ENCODE measurements at regions not wholly inside any gene's neighbourhood (a gene's known extent, or its start where the extent isn't known, plus 50 kb on each side); places are given as distances from the start of the nearest gene placed in this dataset.
"Not testable (repeated sequence)": the region's sequence is repeated elsewhere in the genome, so short reads cannot be mapped to it uniquely, and the experiment has no call there.

DNA sequence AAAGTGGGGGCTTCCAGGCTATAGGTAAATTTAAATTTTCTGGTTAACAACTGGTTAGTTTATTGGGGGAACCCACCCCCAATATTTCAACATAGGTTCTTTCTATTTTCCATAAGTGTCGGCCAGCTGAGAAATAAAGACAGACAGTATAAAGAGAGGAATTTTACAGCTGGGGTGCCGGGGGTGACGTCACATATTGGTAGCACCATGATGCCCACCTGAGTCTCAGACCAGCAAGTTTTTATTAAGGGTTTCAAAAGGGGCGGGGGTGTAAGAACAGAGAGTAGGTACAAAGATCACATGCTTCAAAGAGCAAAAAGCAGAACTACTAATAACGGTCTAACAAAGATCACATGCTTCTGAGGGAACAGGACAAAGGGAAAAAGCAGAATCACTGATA, 192.7 kb upstream of the PIEZO2 start:
- DNase-seq; in situ Hi-C loops (cut with MboI; ENCODE audit: low pct_unique_long_range_greater_than_20kb, low sequenced_read_pairs): not testable (repeated sequence)

DNA sequence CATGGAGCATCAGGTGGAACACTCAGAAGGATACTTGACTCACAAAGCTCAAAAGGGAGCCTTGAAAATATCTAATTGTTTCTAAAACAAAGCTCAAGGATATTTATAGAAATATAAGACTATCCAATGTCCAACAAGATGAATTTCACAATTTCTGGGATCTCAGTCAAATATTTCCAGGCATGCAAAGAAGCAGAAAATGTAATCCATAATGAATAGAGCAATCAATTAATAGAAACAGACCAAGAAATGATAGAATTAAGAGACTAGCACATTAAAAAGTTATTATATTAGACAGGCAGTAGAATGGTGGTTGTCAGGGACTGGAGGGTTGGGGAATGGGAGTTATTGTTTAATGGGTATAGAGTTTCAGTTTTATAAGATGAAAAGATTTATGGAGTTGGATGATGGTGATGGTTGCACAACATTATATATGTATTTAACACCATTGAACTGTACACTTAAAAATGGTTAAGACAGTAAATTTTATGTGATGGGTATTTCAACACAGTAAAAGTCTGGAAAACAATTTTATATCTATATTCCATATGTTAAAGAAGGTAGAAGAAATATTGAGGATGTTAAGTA, 189.9 kb upstream of the PIEZO2 start:
- in situ Hi-C loops (cut with MboI; ENCODE audit: low pct_unique_long_range_greater_than_20kb, low sequenced_read_pairs) = no loop called here
- no peak for DNase-seq

DNA sequence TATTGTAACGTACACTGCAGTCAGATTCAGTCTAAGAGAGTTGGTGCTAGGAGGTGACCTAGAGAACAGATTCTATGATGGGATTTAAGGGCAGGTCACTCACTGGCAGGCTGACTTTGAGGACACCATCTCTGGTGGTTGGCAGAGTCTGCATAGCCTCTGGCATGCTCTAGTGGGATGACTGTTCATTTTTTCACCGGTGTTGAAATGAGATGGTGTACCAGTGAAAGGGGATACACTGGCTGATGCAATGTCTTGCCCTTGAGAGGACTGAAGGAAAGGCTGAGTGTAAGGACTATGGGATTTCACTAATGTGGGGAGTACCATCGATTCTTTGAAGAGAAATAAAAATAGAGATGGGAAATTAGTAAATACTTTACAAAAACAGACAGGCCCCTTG, 186.9 kb upstream of the PIEZO2 start:
- in situ Hi-C loops (cut with MboI; ENCODE audit: low pct_unique_long_range_greater_than_20kb, low sequenced_read_pairs) = no loop called here
- DNase-seq = no peak

DNA sequence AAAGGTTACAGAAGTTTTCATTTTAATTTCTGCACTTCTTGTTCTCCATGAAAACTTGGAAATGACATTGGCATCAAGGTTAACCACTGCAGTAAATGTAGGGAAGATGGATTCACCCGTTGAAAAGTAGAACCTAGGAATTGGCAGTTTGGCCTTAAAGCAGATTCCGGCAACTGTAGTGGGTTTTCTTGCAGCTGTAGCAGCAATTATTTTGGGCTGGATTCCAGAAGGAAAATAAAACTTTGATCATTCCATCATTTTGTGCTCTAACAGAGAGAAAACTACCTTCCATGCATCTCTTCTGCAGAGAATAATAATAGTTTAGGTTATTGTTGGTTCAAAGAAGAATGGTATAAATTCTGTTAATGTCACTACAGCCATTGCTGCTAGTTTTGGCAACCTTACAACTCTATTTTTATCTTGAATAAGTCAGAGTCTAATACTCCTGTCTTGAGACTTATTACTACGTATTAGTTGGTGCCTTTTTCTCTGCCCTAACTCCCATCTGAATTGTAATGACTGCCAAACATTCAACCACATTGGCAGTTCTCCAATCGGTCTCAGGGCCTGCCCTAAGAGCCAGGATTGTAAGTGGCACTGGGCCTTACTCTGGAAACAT, 178.1 kb upstream of the PIEZO2 start:
- in situ Hi-C loops (cut with MboI; ENCODE audit: low pct_unique_long_range_greater_than_20kb, low sequenced_read_pairs) = no loop called here
- no peak for DNase-seq

- in situ Hi-C loops (cut with MboI; ENCODE audit: low pct_unique_long_range_greater_than_20kb, low sequenced_read_pairs) = no loop called here
Observed at GRCh38 chr18:11324956-11325882, 175.8 kb upstream of the PIEZO2 start.

DNA sequence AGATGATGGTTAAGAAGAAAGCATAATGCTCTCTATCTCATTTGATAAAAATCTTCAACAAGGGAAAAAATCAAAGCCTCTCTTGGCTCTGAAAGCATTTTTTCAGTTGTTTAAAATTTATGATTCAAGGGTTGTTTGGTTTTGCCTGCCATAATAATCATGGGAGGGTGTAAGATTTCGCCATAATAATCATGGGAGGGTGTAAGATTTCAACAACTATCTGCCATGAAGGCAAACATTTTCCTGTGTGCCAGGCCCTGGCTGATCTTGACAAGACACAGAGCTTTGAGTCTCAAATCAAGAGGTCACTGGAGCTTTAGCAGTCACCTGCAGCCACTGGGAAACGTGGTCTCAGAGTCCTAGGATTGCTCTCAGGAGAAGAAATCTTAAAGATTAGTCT, 175.1 kb upstream of the PIEZO2 start:
- DNase-seq = no peak
- in situ Hi-C loops (cut with MboI; ENCODE audit: low pct_unique_long_range_greater_than_20kb, low sequenced_read_pairs) = no loop called here

More at GRCh38 chr18:11324956-11325882, 175.8 kb upstream of the PIEZO2 start:
- no peak for DNase-seq

- no peak for DNase-seq
- in situ Hi-C loops (cut with MboI; ENCODE audit: low pct_unique_long_range_greater_than_20kb, low sequenced_read_pairs) = no loop called here
Observed at GRCh38 chr18:11323359-11323819, 174.0 kb upstream of the PIEZO2 start.

DNA sequence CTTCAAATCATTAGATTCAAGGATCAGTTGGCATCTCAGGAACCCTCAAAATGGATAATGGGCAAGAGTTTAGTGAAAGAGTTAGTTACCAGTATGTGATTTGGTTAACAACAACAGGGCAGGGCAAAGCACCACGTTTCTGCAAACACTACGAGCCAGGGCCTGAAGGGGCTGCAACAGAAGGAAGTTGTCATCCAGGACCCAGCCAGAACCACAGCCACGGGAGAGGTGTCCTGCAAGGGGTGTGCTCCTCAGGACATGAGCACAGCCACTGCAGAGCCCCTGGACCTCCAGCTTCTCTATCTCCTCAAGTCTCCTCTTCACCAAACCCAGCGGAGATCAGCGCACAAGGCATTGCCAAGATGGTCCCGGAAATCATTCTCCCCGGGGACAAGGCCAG, 173.3 kb upstream of the PIEZO2 start:
- in situ Hi-C loops (cut with MboI; ENCODE audit: low pct_unique_long_range_greater_than_20kb, low sequenced_read_pairs) = no loop called here
- DNase-seq = no peak

DNA sequence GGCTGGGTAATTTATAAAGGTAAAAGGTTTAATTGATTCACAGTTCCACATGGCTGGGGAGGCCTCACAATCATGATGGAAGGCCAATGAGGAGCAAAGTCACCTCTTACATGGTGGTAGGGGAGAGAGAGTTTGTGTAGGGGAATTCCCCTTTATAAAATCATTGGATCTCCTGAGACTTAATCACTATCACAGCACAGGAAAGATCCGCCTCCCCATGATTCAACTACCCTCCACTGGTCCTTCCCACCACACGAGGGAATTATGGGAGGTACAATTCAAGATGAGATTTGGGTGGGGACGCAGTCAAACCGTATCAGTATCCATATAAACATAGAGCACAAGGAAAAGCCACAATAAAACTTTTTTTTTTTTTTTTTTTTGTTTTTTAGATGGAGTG, 172.6 kb upstream of the PIEZO2 start:
- DNase-seq = no peak
- in situ Hi-C loops (cut with MboI; ENCODE audit: low pct_unique_long_range_greater_than_20kb, low sequenced_read_pairs) = no loop called here

DNA sequence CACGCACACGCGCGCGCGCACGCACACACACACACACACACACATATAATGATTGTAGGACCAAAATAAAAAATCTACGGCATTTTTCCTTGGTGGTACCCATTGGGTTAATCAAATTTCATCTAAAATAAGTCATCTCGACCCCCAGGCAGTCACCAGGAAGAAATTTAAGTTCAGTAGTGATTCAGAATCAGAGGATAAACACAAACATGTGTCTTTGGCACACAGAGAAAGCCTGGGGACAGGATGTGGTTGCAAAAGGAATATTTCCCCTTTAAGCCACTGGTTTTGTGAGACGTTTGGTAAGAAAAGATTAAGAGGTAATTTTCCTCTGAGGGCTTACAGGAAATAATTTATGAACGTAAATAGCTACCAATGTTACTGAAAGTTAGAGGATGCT, 171.6 kb upstream of the PIEZO2 start:
- in situ Hi-C loops (cut with MboI; ENCODE audit: low pct_unique_long_range_greater_than_20kb, low sequenced_read_pairs) = no loop called here
- no peak for DNase-seq

GRCh38 chr18:11316546-11316945, 167.2 kb upstream of the PIEZO2 start:
- DNase-seq = no peak
- in situ Hi-C loops (cut with MboI; ENCODE audit: low pct_unique_long_range_greater_than_20kb, low sequenced_read_pairs) = no loop called here

DNA sequence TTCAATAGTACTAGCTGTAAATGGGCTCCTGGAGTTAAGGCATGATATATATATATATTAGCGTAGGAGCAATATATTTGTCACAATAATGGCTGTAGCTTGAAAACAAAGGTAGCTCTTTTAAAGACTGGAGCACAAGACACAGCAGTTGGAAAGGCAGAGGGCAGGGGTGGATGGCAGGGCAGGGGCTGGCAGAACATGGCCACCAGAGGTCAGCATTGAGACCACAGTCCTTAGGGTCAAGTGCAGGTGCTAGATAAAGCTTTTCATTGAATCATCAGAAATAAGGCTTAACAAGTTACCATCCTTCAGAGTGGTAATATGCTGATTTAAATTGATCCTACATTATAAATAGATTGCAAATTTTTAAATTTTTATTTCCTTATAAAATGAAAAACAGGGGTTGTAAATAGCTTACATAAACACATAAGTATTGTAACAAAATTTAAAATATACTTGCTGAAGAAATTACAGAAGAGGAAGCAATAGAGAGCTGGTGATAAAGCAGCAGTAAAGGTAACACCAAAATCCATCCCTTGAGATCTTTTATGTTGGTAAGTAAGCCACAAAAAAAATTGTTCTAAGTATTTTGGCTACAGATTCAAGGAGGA, 161.2 kb upstream of the PIEZO2 start:
- peak; percentile 46 for DNase-seq
- in situ Hi-C loops (cut with MboI; ENCODE audit: low pct_unique_long_range_greater_than_20kb, low sequenced_read_pairs) = no loop called here

DNA sequence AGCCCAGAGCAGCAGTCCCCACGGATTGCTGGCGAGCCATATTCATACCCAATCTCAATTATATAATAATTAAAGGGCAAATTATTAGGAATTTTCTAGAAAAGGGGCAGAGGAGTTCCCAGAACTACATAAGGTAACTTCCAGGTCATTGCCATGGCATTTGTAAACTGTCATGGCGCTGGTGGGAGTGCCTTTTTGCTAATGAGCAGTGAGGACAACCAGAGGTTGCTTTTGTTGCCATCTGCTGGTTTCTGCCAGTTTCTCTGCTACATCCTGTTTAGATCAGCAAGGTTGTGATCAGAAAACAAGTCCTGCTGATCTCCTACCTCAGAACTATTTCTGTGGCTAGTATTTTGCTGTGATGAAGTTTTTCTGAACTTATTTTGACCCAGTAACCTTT, 159.8 kb upstream of the PIEZO2 start:
- in situ Hi-C loops (cut with MboI; ENCODE audit: low pct_unique_long_range_greater_than_20kb, low sequenced_read_pairs) = no loop called here

GRCh38 chr18:11308499-11308898, 159.1 kb upstream of the PIEZO2 start:
- DNase-seq = peak; percentile 16

More for the DNA sequence above, 159.8 kb upstream of the PIEZO2 start:
- DNase-seq = peak; percentile 3

GRCh38 chr18:11307716-11308115, 158.3 kb upstream of the PIEZO2 start:
- in situ Hi-C loops (cut with MboI; ENCODE audit: low pct_unique_long_range_greater_than_20kb, low sequenced_read_pairs) = no loop called here
- no peak for DNase-seq

More at GRCh38 chr18:11308499-11308898, 159.1 kb upstream of the PIEZO2 start:
- in situ Hi-C loops (cut with MboI; ENCODE audit: low pct_unique_long_range_greater_than_20kb, low sequenced_read_pairs) = no loop called here

GRCh38 chr18:11305507-11305906, 156.1 kb upstream of the PIEZO2 start:
- in situ Hi-C loops (cut with MboI; ENCODE audit: low pct_unique_long_range_greater_than_20kb, low sequenced_read_pairs) = no loop called here

DNA sequence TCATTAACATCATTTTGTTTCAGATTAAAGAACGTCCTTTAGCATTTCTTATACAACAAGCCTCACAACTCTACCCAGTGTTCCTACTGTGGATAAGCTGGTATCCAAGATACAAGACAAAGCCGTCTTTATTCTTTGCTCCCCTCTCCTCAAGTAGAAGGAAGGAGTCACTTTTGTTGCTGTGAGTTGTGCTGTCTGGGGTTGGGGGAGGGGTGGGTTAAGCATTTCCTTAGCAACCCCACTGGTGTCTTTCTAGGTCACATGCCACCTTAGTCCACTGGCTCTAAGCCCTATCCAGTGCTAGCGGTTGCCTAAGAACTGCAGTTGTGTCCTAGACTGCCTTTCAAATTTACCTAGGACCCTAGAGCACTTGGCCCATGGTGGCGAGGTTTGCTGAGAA, 155.6 kb upstream of the PIEZO2 start:
- no peak for DNase-seq
- in situ Hi-C loops (cut with MboI; ENCODE audit: low pct_unique_long_range_greater_than_20kb, low sequenced_read_pairs) = no loop called here

More at GRCh38 chr18:11305507-11305906, 156.1 kb upstream of the PIEZO2 start:
- no peak for DNase-seq

GRCh38 chr18:11296946-11297345, 147.6 kb upstream of the PIEZO2 start:
- no peak for DNase-seq
- in situ Hi-C loops (cut with MboI; ENCODE audit: low pct_unique_long_range_greater_than_20kb, low sequenced_read_pairs) = no loop called here

DNA sequence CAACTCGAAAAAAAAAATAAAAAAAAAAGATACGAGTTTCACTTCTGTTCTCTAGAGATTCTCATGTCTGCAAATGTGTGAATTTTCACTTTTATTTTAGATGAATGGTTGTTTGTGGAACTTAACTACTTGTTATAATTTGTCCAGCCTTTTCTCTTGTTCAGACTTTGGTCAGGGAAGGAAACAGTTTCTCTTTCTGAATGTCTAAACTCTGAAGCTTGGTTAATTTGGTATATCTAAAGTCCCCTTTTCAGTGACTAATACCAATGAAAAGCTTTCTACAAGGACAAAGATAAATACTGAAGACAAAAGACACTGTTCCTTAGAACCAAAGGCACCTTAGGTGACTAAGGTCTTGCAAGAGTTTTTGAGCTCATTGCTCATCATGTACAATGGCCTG, 144.4 kb upstream of the PIEZO2 start:
- in situ Hi-C loops (cut with MboI; ENCODE audit: low pct_unique_long_range_greater_than_20kb, low sequenced_read_pairs) = no loop called here
- DNase-seq = no peak

DNA sequence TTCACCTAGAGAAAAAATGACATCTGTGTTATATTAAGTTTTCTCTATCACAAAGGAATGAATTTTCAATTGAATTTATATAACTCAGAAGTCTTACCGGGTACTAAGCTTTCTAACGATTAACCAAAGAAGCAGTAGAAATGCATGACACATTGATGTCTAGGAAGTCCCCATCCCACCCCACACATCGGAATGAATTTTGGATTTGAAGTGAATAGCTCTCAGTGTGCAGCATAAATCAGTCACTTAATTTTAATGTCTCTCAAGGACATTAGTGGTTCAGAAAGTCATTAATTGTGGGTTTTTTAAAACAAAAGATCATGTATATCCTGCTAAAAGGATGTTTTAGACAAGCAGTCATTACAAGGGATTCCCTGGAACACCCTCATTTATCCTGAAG, 141.4 kb upstream of the PIEZO2 start:
- DNase-seq = no peak
- in situ Hi-C loops (cut with MboI; ENCODE audit: low pct_unique_long_range_greater_than_20kb, low sequenced_read_pairs) = no loop called here
